Gastroesophageal sphincter (tissue), 3 donors: ENCODE measurements at regions not wholly inside any gene's neighbourhood (a gene's known extent, or its start where the extent isn't known, plus 50 kb on each side); places are given as distances from the start of the nearest gene placed in this dataset.

Experiments
- CTCF ChIP-seq, 4 experiments: fragments of 200-600 bp in 2 of 4; fragments of 450-650 bp in 2 of 4; sonication (generic) in 1 of 4; IDR thresholded peaks; one replicate each; pipeline ENCODE4 v1.5.1; 2017 to 2019; ENCODE audit warnings: antibody characterized with exemption in 4 of 4, mild to moderate bottlenecking in 2 of 4, moderate library complexity in 2 of 4
- EP300 ChIP-seq: sonication (generic); formaldehyde crosslinking; IDR thresholded peaks from one replicate; pipeline ENCODE4 v1.6.1; 2017; ENCODE audit warnings: antibody characterized with exemption, mild to moderate bottlenecking
- POLR2A ChIP-seq, 2 donors: fragments of 450-650 bp; IDR thresholded peaks; one replicate each; pipeline ENCODE4 v1.6.1; 2017; ENCODE audit warnings: antibody characterized with exemption in 2 of 2, mild to moderate bottlenecking in 2 of 2, moderate library complexity in 1 of 2
- POLR2AphosphoS5 ChIP-seq: sonication (generic); formaldehyde crosslinking; IDR thresholded peaks from one replicate; pipeline ENCODE4 v1.6.1; 2017; ENCODE audit warnings: antibody characterized with exemption

GRCh38 chr13:40472427-40473220, 193.8 kb downstream of the FOXO1 start:
- no peak for TF ChIP-seq CTCF (IDR thresholded peaks at IDR 0.05)
- TF ChIP-seq POLR2A (IDR thresholded peaks at IDR 0.05): no peak
- no peak for TF ChIP-seq EP300
- no peak for TF ChIP-seq POLR2AphosphoS5
